GM12892 (cell line): ENCODE measurements at regions not wholly inside any gene's neighbourhood (a gene's known extent, or its start where the extent isn't known, plus 50 kb on each side); places are given as distances from the start of the nearest gene placed in this dataset.

Experiments used
- POLR2A ChIP-seq: IDR thresholded peaks from 2 replicates; pipeline ENCODE4 v1.6.1; 2011; ENCODE audit warnings: low read depth, low read length, control low read depth
- POLR2AphosphoS5 ChIP-seq: IDR thresholded peaks from 2 replicates; pipeline ENCODE4 v1.6.1; 2011; ENCODE audit warnings: low read depth, low read length, control low read depth
- TAF1 ChIP-seq: IDR thresholded peaks from 2 replicates; pipeline ENCODE4 v1.6.1; 2011; ENCODE audit warnings: low read depth, mild to moderate bottlenecking, control low read depth, low read length, borderline replicate concordance

- TF ChIP-seq POLR2AphosphoS5 (no peak), POLR2A (no peak), TAF1 (no peak)
Measured at GRCh38 chr6:169899481-169900145, 148.2 kb downstream of the ERMARD start.
